BLaER1 treated with 17β-estradiol and CSF1 and Interleukin-3, amounts not matched to agents 10 nM and 100 nM (cell line): ENCODE measurements at regions not wholly inside any gene's neighbourhood (a gene's known extent, or its start where the extent isn't known, plus 50 kb on each side); places are given as distances from the start of the nearest gene placed in this dataset.

Source experiments
- H3K27ac ChIP-seq, 11 experiments: shearing (Covaris generic); formaldehyde crosslinking; 2 replicates each; pipeline ENCODE4 v1.8.1; 2022
- H3K27me3 ChIP-seq, 11 experiments: shearing (Covaris generic); formaldehyde crosslinking; 2 replicates each; pipeline ENCODE4 v1.8.1; 2022
- H3K36me3 ChIP-seq, 11 experiments: shearing (Covaris generic); formaldehyde crosslinking; 2 replicates each; pipeline ENCODE4 v1.8.1; 2022
- H3K4me1 ChIP-seq, 10 experiments: shearing (Covaris generic); formaldehyde crosslinking; 2 replicates each; pipeline ENCODE4 v1.8.1; 2022
- H3K4me2 ChIP-seq, 11 experiments: shearing (Covaris generic); formaldehyde crosslinking; 2 replicates each; pipeline ENCODE4 v1.8.1; 2022
- H3K4me3 ChIP-seq, 10 experiments: shearing (Covaris generic); formaldehyde crosslinking; 2 replicates each; pipeline ENCODE4 v1.8.1; 2022
- H3K9ac ChIP-seq, 11 experiments: shearing (Covaris generic); formaldehyde crosslinking; 2 replicates each; pipeline ENCODE4 v1.8.1; 2022
- H3K9me3 ChIP-seq, 11 experiments: shearing (Covaris generic); formaldehyde crosslinking; replicated peaks in 1 of 11; 2 replicates each; pipeline ENCODE4 v1.8.1; 2022
- H4K20me1 ChIP-seq, 11 experiments: shearing (Covaris generic); formaldehyde crosslinking; 2 replicates each; pipeline ENCODE4 v1.8.1; 2022
- Cebpa-rat ChIP-seq, 11 experiments: shearing (Covaris generic); IDR thresholded peaks; 2 replicates each; pipeline ENCODE4 v1.8.1; 2022

GRCh38 chr20:56872620-56873458 is 243.7 kb downstream of the TFAP2C start:
- Histone ChIP-seq H3K9me3 (peaks cover 0 to 11% (median 6%) of the 10 kb centered on the region in 11 experiments; a peak in 9 of 22 replicates), H3K9ac (no peak overlapping the region), H3K27me3 (no peaks in the 10 kb centered on the region), H3K36me3 (no peaks in the 10 kb centered on the region), H4K20me1 (no peaks in the 10 kb centered on the region), H3K4me2 (no peak overlapping the region), H3K4me3 (no peak overlapping the region), H3K27ac (no peak overlapping the region), H3K4me1 (peaks cover 19 to 36% (median 23%) of the 10 kb centered on the region in 10 experiments; a peak in 19 of 20 replicates)
- no peak for TF ChIP-seq Cebpa-rat (IDR thresholded peaks at IDR 0.05)

GRCh38 chr20:56873836-56874235 is 244.7 kb downstream of the TFAP2C start:
- H3K4me2 ChIP-seq = peak overlapping the region in 1 of 11 experiments; percentile 59; a peak in 2 of 22 replicates
- H3K4me1 ChIP-seq = peaks cover 18 to 31% (median 21%) of the 10 kb centered on the region in 10 experiments; a peak in 19 of 20 replicates
- no peaks in the 10 kb centered on the region for H4K20me1 ChIP-seq
- H3K4me3 ChIP-seq = no peak overlapping the region
- peaks cover 0 to 11% (median 6%) of the 10 kb centered on the region in 11 experiments; a peak in 10 of 22 replicates for H3K9me3 ChIP-seq
- H3K27ac ChIP-seq = no peak overlapping the region
- no peak for TF ChIP-seq Cebpa-rat (IDR thresholded peaks at IDR 0.05)
- no peak overlapping the region for H3K9ac ChIP-seq
- H3K27me3 ChIP-seq = no peaks in the 10 kb centered on the region
- no peaks in the 10 kb centered on the region for H3K36me3 ChIP-seq

- Histone ChIP-seq H3K9me3 (peaks cover 0 to 13% (median 6%) of the 10 kb centered on the region in 11 experiments; a peak in 10 of 22 replicates), H4K20me1 (no peaks in the 10 kb centered on the region), H3K4me2 (peak overlapping the region in 4 of 11 experiments; percentile 31 to 64 (median 46); a peak in 8 of 22 replicates), H3K4me3 (no peak overlapping the region), H3K4me1 (peaks cover 15 to 29% (median 18%) of the 10 kb centered on the region in 10 experiments; a peak in 19 of 20 replicates), H3K36me3 (no peaks in the 10 kb centered on the region), H3K9ac (peak overlapping the region in 1 of 11 experiments; percentile 36; a peak in 1 of 22 replicates), H3K27ac (peak overlapping the region in 2 of 11 experiments; percentile 23 to 42; a peak in 2 of 22 replicates), H3K27me3 (no peaks in the 10 kb centered on the region)
- TF ChIP-seq Cebpa-rat (IDR thresholded peaks at IDR 0.05) = no peak
These were observed 246.1 kb downstream of the TFAP2C start for GRCh38 chr20:56875052-56875659.

- Histone ChIP-seq H3K27me3 (no peaks in the 10 kb centered on the region), H4K20me1 (no peaks in the 10 kb centered on the region), H3K9ac (no peak overlapping the region), H3K4me2 (peak overlapping the region in 2 of 11 experiments; percentile 33 to 64; a peak in 2 of 22 replicates), H3K27ac (0 out of 22 replicates have a peak overlapping the region, but pooled peaks of 1 of the 11 experiments have one; percentile 42), H3K4me3 (no peak overlapping the region), H3K36me3 (no peaks in the 10 kb centered on the region), H3K9me3 (peaks cover 0 to 13% (median 6%) of the 10 kb centered on the region in 11 experiments; a peak in 10 of 22 replicates), H3K4me1 (peaks cover 9 to 24% (median 12%) of the 10 kb centered on the region in 10 experiments; a peak in 18 of 20 replicates)
- TF ChIP-seq Cebpa-rat (IDR thresholded peaks at IDR 0.05) = no peak
These were observed 246.7 kb downstream of the TFAP2C start for GRCh38 chr20:56875803-56876202.

GRCh38 chr20:56885521-56885920 is 256.4 kb downstream of the TFAP2C start:
- Histone ChIP-seq H3K4me1 (0 out of 20 replicates have a peak, but pooled peaks cover 0 to 4% (median 0%) of the 10 kb centered on the region in 10 experiments), H3K4me2 (no peak overlapping the region), H3K27ac (no peak overlapping the region), H3K9ac (no peak overlapping the region), H3K36me3 (no peaks in the 10 kb centered on the region), H3K27me3 (no peaks in the 10 kb centered on the region), H4K20me1 (no peaks in the 10 kb centered on the region), H3K9me3 (peaks cover 0 to 7% (median 0%) of the 10 kb centered on the region in 11 experiments; a peak in 2 of 22 replicates), H3K4me3 (no peak overlapping the region)
- TF ChIP-seq Cebpa-rat (IDR thresholded peaks at IDR 0.05) = no peak

- peaks cover 0 to 2% (median 0%) of the 10 kb centered on the region in 11 experiments; a peak in 1 of 22 replicates for H3K9me3 ChIP-seq
- no peak overlapping the region for H3K4me2 ChIP-seq
- no peaks in the 10 kb centered on the region for H3K27me3 ChIP-seq
- H3K4me1 ChIP-seq = peaks cover 0 to 23% (median 12%) of the 10 kb centered on the region in 10 experiments; a peak in 12 of 20 replicates
- H3K9ac ChIP-seq = no peak overlapping the region
- H3K4me3 ChIP-seq = no peak overlapping the region
- H3K27ac ChIP-seq = no peak overlapping the region
- TF ChIP-seq Cebpa-rat (IDR thresholded peaks at IDR 0.05) = no peak
- H3K36me3 ChIP-seq = no peaks in the 10 kb centered on the region
- H4K20me1 ChIP-seq = no peaks in the 10 kb centered on the region
These were observed 260.9 kb downstream of the TFAP2C start for GRCh38 chr20:56890011-56890410.

GRCh38 chr20:56893226-56893917 is 264.3 kb downstream of the TFAP2C start:
- Histone ChIP-seq H3K36me3 (no peaks in the 10 kb centered on the region), H3K4me1 (peaks cover 0 to 23% (median 12%) of the 10 kb centered on the region in 10 experiments; a peak in 12 of 20 replicates), H3K4me2 (peak overlapping the region in 8 of 11 experiments; percentile 13 to 45 (median 32); a peak in 14 of 22 replicates), H3K27ac (peak overlapping the region in 3 of 11 experiments; percentile 5 to 34 (median 18); a peak in 4 of 22 replicates), H3K9ac (no peak overlapping the region), H4K20me1 (no peaks in the 10 kb centered on the region), H3K9me3 (no peaks in the 10 kb centered on the region), H3K27me3 (no peaks in the 10 kb centered on the region), H3K4me3 (no peak overlapping the region)
- no peak for TF ChIP-seq Cebpa-rat (IDR thresholded peaks at IDR 0.05)

- Histone ChIP-seq H3K36me3 (no peaks in the 10 kb centered on the region), H3K4me3 (no peak overlapping the region), H3K4me2 (no peak overlapping the region), H3K4me1 (peaks cover 0 to 23% (median 12%) of the 10 kb centered on the region in 10 experiments; a peak in 12 of 20 replicates), H3K9me3 (peaks cover 0 to 21% (median 7%) of the 10 kb centered on the region in 11 experiments; a peak in 14 of 22 replicates), H3K27me3 (no peaks in the 10 kb centered on the region), H3K27ac (no peak overlapping the region), H4K20me1 (no peaks in the 10 kb centered on the region), H3K9ac (no peak overlapping the region)
- no peak for TF ChIP-seq Cebpa-rat (IDR thresholded peaks at IDR 0.05)
These were observed 267.3 kb downstream of the TFAP2C start for GRCh38 chr20:56896447-56896846.
